MCF 10A (cell line): ENCODE measurements at regions not wholly inside any gene's neighbourhood (a gene's known extent, or its start where the extent isn't known, plus 50 kb on each side); places are given as distances from the start of the nearest gene placed in this dataset.

Experiments used
- BruUV-seq: library from RNA; stranded (reverse); fragments of 400-500 nt; replicated peaks from 2 replicates; lab custom pipeline; 2021; lab: Mats Ljungman, UMichigan
- CTCF ChIA-PET: fragments of 300-600 bp; sonication (Branson Sonifier 250); formaldehyde crosslinking; extraction: SDS; loops from one replicate; lab custom pipeline; 2021; ENCODE audit warnings: antibody characterized with exemption, inconsistent platforms; lab: Yijun Ruan, JAX
- POLR2A ChIA-PET: fragments of 300-600, 350-650 bp; sonication (Branson Sonifier 250); formaldehyde crosslinking; extraction: SDS; loops from one replicate; lab custom pipeline; 2020; ENCODE audit warnings: antibody characterized with exemption, inconsistent platforms; lab: Yijun Ruan, JAX
- DNase-seq: peaks from one replicate; pipeline ENCODE4 v3.0.0-alpha.2; 2018; ENCODE audit not compliant: unreplicated experiment
- H3K27ac Mint-ChIP-seq: one replicate; pipeline ENCODE4 v1.8.0; 2022; ENCODE audit warnings: mild to moderate bottlenecking, low read depth, mixed read lengths; ENCODE audit not compliant: unreplicated experiment
- H3K27me3 Mint-ChIP-seq: one replicate; pipeline ENCODE4 v1.8.0; 2022; ENCODE audit warnings: mixed read lengths; ENCODE audit not compliant: insufficient read depth, unreplicated experiment
- H3K36me3 Mint-ChIP-seq: one replicate; pipeline ENCODE4 v1.8.0; 2022; ENCODE audit warnings: mild to moderate bottlenecking, moderate library complexity, mixed read lengths; ENCODE audit not compliant: insufficient read depth, unreplicated experiment
- H3K4me1 Mint-ChIP-seq: one replicate; pipeline ENCODE4 v1.8.0; 2022; ENCODE audit warnings: mixed read lengths; ENCODE audit not compliant: insufficient read depth, unreplicated experiment
- H3K4me3 Mint-ChIP-seq: one replicate; pipeline ENCODE4 v1.8.0; 2022; ENCODE audit warnings: mild to moderate bottlenecking, moderate library complexity, mixed read lengths; ENCODE audit not compliant: unreplicated experiment
- H3K9me3 Mint-ChIP-seq: one replicate; pipeline ENCODE4 v1.8.0; 2022; ENCODE audit warnings: mixed read lengths; ENCODE audit not compliant: unreplicated experiment
- CTCF ChIP-seq: fragments of 200-600 bp; IDR thresholded peaks from one replicate; pipeline ENCODE4 v1.8.0; 2022; ENCODE audit warnings: antibody characterized with exemption, mild to moderate bottlenecking; ENCODE audit not compliant: unreplicated experiment
- intact Hi-C: fragments of 100-400 bp; cut with micrococcal nuclease; formaldehyde crosslinking; loops from 2 replicates; pipeline ENCODE4 v1.14.1; 2022

DNA sequence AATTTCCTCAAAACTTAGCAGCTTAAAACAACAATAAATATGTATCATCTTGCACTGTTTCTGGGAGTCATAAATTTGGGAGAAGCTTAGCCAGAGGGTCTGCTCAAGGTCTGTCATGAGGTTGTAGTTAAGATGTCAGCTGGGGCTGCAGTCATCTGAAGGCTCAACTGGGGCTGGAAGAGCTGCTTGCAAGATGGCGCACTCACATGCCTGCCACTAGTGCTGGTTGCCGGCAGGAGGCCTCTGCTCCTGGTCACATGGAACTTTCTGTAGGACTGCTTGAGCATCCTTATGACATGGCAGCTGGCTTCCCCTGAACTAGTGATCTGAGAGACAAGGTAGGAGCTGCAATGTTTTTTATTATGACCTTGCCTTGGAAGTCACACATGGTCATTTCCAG, 215.5 kb upstream of the HAAO start:
- H3K4me1 Mint-ChIP-seq, result peaks cover 15% of the 10 kb centered on the region
- ChIA-PET POLR2A (interaction anchor here (1.2 to 2.5 kb wide), 2 partner anchors 10 to 20 kb away, joined by 3 to 10 read pairs; no protein-coding TSS in a partner anchor), CTCF (interaction anchor here (0.5 to 1.2 kb wide), 4 partner anchors 9 to 222 kb away, joined by 3 to 4 read pairs (median 3); no protein-coding TSS in a partner anchor)
- H3K36me3 Mint-ChIP-seq, result peaks cover 17% of the 10 kb centered on the region
- H3K4me3 Mint-ChIP-seq, result no peak overlapping the region
- DNase-seq, result no peak
- no peaks in the 10 kb centered on the region for H3K9me3 Mint-ChIP-seq
- H3K27me3 Mint-ChIP-seq, result no peaks in the 10 kb centered on the region
- no peak overlapping the region for H3K27ac Mint-ChIP-seq
- no TSS peak for BruUV-seq
- TF ChIP-seq CTCF, result no peak
- intact Hi-C loops, result no loop called here

DNA sequence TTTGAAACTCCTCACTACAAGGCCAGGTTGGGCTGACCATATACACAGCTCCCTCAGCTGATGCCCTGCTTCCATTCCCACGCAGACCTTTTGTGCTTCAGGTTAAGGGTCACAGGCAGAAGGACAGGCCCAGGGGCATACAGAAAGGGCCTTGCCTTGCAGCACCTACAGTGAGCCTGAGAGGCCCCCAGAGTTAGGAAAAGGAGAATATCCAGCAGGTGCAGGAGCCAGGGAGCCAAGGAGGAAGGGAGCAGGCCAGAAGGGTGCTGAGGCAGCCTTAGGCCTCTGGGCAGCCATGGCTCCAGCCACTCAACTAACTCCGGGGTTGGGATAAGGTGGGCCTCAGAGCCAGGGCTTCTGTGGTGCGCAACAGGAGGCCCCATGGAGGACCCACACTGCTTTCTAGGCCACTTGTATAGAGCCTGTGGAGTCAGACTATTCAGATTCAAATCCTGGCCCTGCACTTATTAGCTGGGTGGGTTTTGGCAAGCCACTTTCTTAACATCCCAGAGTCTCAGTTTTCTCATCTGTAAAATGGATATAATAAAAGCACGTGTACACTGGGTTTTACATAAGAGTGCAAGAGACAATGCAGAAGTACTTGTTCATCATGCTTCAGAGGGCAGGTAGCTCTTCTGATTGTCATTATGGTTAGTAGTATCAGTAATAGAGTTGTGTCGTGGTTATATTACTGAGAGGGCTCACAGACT, 214.6 kb upstream of the HAAO start:
- intact Hi-C loops, result no loop called here
- Mint-ChIP-seq H3K4me3 (no peak overlapping the region), H3K4me1 (peaks cover 15% of the 10 kb centered on the region), H3K27me3 (no peaks in the 10 kb centered on the region), H3K9me3 (no peaks in the 10 kb centered on the region), H3K36me3 (peaks cover 17% of the 10 kb centered on the region), H3K27ac (no peak overlapping the region)
- DNase-seq, result no peak
- CTCF ChIA-PET, result interaction anchor here (0.6 to 1.1 kb wide), 3 partner anchors 8 to 596 kb away, joined by 3 to 4 read pairs (median 3); no protein-coding TSS in a partner anchor
- POLR2A ChIA-PET, result interaction anchor here (0.6 to 2.5 kb wide), 3 partner anchors 9 to 728 kb away, joined by 3 to 10 read pairs (median 4); no protein-coding TSS in a partner anchor
- no peak for TF ChIP-seq CTCF
- no TSS peak for BruUV-seq

DNA sequence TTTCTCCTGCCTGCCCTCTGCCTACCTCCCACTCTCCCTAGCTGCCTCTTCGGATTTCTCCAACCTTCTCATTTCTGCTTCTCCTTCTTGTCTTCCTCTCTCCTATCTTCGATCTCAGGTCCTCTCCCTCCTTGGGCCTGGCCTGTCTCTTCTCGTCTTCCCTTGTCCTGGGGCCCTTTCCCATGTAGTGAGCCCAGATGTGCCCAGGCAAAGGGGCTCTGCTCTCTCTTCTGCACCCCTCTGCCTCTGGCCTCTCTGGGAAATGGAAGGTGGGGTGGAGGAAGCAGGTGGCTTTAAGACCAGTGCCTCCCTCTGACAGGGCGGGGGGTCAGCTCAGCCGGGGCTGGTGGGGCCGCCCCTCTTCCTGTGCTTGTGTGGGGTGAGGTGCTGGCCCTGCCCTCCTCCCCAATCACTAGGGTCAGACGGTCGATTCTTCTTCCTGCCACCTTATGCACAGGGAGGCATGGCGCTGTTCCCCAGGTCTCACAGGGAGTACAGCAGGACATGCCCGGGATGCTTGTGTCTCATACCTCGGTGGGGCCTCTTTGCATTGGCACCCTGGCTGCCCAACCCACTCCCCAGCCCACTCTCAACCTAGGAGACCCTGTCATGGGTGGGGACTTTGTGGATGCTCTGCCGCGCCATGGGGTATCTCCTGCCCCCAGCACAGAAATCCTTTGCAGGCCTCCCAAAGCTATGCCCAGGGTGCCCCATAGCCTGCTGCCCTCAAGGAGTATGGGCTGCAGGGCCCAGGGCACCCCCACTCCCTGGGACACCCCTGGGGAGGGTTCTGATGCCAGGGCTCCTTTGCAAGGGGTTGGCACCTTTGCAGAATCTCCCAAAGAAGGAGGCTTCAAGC, 213.8 kb upstream of the HAAO start:
- no peak for TF ChIP-seq CTCF
- intact Hi-C loops, result no loop called here
- no peaks in the 10 kb centered on the region for H3K27me3 Mint-ChIP-seq
- no peak overlapping the region for H3K4me3 Mint-ChIP-seq
- peaks cover 17% of the 10 kb centered on the region for H3K36me3 Mint-ChIP-seq
- no TSS peak for BruUV-seq
- H3K27ac Mint-ChIP-seq, result no peak overlapping the region
- POLR2A ChIA-PET, result interaction anchor here (0.6 to 1.4 kb wide), 3 partner anchors 9 to 729 kb away, joined by 3 to 4 read pairs (median 3); no protein-coding TSS in a partner anchor
- DNase-seq, result no peak
- CTCF ChIA-PET, result interaction anchor here (0.6 kb wide), 1 partner anchor 597 kb away, joined by 3 read pairs; no protein-coding TSS in a partner anchor
- H3K9me3 Mint-ChIP-seq, result no peaks in the 10 kb centered on the region
- peaks cover 13% of the 10 kb centered on the region for H3K4me1 Mint-ChIP-seq
